Progenitor cell of endocrine pancreas (in vitro differentiated cells): ENCODE measurements at regions not wholly inside any gene's neighbourhood (a gene's known extent, or its start where the extent isn't known, plus 50 kb on each side); places are given as distances from the start of the nearest gene placed in this dataset.
A peak's percentile ranks its signal among the peaks of the same experiment; 100 is the strongest.
"Not testable (repeated sequence)": the region's sequence is repeated elsewhere in the genome, so short reads cannot be mapped to it uniquely, and the experiment has no call there.

Experiments
- DNase-seq: peaks from one replicate; pipeline ENCODE4 v3.0.0; 2021; ENCODE audit warnings: low spot score; ENCODE audit not compliant: unreplicated experiment
- H3K27ac Mint-ChIP-seq: 2 replicates; pipeline ENCODE4 v1.8.0; 2021; ENCODE audit warnings: mild to moderate bottlenecking, moderate library complexity, mixed read lengths
- H3K27me3 Mint-ChIP-seq: 2 replicates; pipeline ENCODE4 v1.8.0; 2021; ENCODE audit warnings: mixed read lengths
- H3K36me3 Mint-ChIP-seq: 2 replicates; pipeline ENCODE4 v1.8.0; 2022; ENCODE audit warnings: mixed read lengths; ENCODE audit not compliant: insufficient read depth
- H3K4me1 Mint-ChIP-seq: 2 replicates; pipeline ENCODE4 v1.8.0; 2021; ENCODE audit warnings: low read depth, mixed read lengths
- H3K4me3 Mint-ChIP-seq: 2 replicates; pipeline ENCODE4 v1.8.0; 2021; ENCODE audit warnings: low read depth, mild to moderate bottlenecking, moderate library complexity, mixed read lengths
- H3K9me3 Mint-ChIP-seq: 2 replicates; pipeline ENCODE4 v1.8.0; 2021; ENCODE audit warnings: low read depth, mixed read lengths
- CTCF ChIP-seq: fragments of 200-600 bp; sonication (generic); IDR thresholded peaks from one replicate; pipeline ENCODE4 v1.5.0; 2021; ENCODE audit warnings: antibody characterized with exemption, mild to moderate bottlenecking; ENCODE audit not compliant: unreplicated experiment

DNA sequence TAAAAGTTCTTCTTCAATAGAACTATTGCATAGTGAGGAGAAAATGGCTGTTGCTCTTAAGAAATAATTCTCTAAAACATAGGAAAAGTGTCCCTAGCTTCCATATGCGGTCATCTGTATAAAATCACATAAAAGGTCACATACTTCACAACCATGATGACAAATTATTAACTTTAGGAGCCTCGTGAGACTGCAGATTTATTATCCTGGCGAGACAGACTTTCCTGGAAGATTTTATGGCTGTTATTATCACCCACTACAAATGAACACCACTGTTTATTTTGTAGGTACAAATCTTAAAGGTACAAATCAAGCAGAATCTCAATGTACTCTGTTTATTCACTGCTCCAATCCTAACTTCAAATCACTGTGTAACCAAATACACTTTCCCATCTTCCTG, 55.0 kb upstream of the AGAP4 start:
- DNase-seq, H3K4me3 Mint-ChIP-seq, H3K9me3 Mint-ChIP-seq, H3K4me1 Mint-ChIP-seq, H3K36me3 Mint-ChIP-seq, H3K27me3 Mint-ChIP-seq, H3K27ac Mint-ChIP-seq: not testable (repeated sequence)

DNA sequence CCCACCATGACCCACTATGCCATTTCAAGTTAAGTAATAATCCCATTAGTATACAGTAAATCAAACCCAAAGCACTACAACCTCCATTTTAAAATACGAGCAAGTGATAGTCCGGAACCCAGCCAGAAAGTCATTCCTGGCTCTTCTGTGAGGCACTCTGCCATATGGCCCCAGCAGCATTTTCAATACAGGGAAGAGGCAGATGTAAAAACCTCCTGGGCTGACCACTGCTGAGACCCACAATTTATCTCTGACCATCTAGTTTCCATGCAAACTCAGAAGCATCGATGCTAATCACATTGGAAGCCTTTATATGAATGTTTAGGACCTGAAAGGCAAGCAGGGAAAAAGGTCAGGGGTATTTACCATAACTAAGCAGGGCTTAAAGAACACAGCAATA, 56.3 kb upstream of the AGAP4 start:
- not testable (repeated sequence) for H3K27ac Mint-ChIP-seq, H3K9me3 Mint-ChIP-seq, DNase-seq, H3K27me3 Mint-ChIP-seq, H3K4me1 Mint-ChIP-seq, H3K36me3 Mint-ChIP-seq, H3K4me3 Mint-ChIP-seq

DNA sequence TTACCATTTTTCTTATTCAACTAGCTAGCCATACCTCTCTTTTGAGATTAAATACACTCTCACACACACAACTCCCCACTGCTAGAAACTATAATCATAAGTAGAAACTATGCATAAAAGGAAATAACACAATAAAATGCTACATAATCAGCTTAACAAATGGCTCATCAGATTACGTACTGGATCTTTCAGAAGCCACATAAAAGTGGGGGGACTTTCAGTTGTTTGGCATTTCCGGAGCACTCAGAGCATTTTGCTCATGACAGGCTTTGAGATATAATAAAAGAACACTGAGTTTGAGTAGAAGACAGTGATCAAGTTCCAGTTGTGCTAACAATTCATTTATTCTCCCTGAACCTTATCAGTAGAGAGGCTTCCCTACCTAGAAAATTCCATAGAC, 56.8 kb upstream of the AGAP4 start:
- H3K27me3 Mint-ChIP-seq, H3K27ac Mint-ChIP-seq, H3K4me1 Mint-ChIP-seq, DNase-seq, H3K4me3 Mint-ChIP-seq, H3K36me3 Mint-ChIP-seq, H3K9me3 Mint-ChIP-seq: not testable (repeated sequence)

GRCh38 chr10:45913205-45913604, 59.1 kb upstream of the TIMM23 start:
- not testable (repeated sequence) for H3K9me3 Mint-ChIP-seq, H3K4me1 Mint-ChIP-seq, H3K4me3 Mint-ChIP-seq, H3K27me3 Mint-ChIP-seq, H3K27ac Mint-ChIP-seq, DNase-seq
- H3K36me3 Mint-ChIP-seq: peaks cover 11% of the 10 kb centered on the region

GRCh38 chr10:45914740-45915139, 57.5 kb upstream of the TIMM23 start:
- not testable (repeated sequence) for H3K27ac Mint-ChIP-seq, DNase-seq, H3K27me3 Mint-ChIP-seq, H3K4me1 Mint-ChIP-seq, H3K9me3 Mint-ChIP-seq, H3K4me3 Mint-ChIP-seq
- peaks cover 10% of the 10 kb centered on the region for H3K36me3 Mint-ChIP-seq

- H3K4me1 Mint-ChIP-seq, H3K27me3 Mint-ChIP-seq, H3K4me3 Mint-ChIP-seq, H3K9me3 Mint-ChIP-seq, DNase-seq: not testable (repeated sequence)
- Mint-ChIP-seq H3K36me3 (peaks cover 12% of the 10 kb centered on the region), H3K27ac (peak overlapping the region; percentile 12)
These were observed 56.7 kb upstream of the TIMM23 start for GRCh38 chr10:45915617-45916016.

- peaks cover 16% of the 10 kb centered on the region for H3K36me3 Mint-ChIP-seq
- not testable (repeated sequence) for H3K9me3 Mint-ChIP-seq, H3K27me3 Mint-ChIP-seq, H3K4me3 Mint-ChIP-seq, H3K27ac Mint-ChIP-seq, DNase-seq, H3K4me1 Mint-ChIP-seq
- peak; percentile 9 for TF ChIP-seq CTCF
These were observed 51.4 kb upstream of the TIMM23 start for GRCh38 chr10:45920876-45921275.
